ENCODE measurements at regions not wholly inside any gene's neighbourhood (a gene's known extent, or its start where the extent isn't known, plus 50 kb on each side); places are given as distances from the start of the nearest gene placed in this dataset.

DNA sequence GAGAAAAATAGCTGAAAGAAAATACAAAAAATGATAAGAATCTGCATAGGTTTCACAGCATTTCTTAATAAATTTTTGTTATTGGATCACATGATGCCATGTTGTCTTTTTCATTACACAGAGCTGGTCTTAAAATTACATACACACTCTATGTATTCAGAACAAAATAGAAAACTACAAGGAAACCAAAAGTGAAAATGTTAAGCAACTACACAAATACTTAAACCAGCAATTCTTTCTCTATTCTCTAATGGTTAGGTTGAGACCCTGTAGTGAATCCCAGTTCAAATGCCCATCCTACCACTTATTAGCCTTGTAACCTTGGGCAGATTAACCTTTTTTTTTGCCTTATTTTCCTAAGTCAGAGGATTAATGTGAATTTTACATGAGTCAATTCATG lies 2311.2 kb downstream of the PCDH7 start:
- no peak overlapping the region for H3K4me3 ChIP-seq (ENCODE audit: low read depth, low read length)
- no peak for DNase-seq (ENCODE audit: low read depth)
- TF ChIP-seq, protein P1, sequence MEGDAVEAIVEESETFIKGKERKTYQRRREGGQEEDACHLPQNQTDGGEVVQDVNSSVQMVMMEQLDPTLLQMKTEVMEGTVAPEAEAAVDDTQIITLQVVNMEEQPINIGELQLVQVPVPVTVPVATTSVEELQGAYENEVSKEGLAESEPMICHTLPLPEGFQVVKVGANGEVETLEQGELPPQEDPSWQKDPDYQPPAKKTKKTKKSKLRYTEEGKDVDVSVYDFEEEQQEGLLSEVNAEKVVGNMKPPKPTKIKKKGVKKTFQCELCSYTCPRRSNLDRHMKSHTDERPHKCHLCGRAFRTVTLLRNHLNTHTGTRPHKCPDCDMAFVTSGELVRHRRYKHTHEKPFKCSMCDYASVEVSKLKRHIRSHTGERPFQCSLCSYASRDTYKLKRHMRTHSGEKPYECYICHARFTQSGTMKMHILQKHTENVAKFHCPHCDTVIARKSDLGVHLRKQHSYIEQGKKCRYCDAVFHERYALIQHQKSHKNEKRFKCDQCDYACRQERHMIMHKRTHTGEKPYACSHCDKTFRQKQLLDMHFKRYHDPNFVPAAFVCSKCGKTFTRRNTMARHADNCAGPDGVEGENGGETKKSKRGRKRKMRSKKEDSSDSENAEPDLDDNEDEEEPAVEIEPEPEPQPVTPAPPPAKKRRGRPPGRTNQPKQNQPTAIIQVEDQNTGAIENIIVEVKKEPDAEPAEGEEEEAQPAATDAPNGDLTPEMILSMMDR (IDR thresholded peaks at IDR 0.05; ENCODE audit: control insufficient read depth, extremely low read depth, insufficient read depth): no peak

GRCh38 chr4:33037464-33037863 lies 2317.3 kb downstream of the PCDH7 start:
- DNase-seq (ENCODE audit: low read depth): no peak
- H3K4me3 ChIP-seq (ENCODE audit: low read depth, low read length): no peak overlapping the region
- TF ChIP-seq, protein P1 (IDR thresholded peaks at IDR 0.05; ENCODE audit: control insufficient read depth, extremely low read depth, insufficient read depth): no peak

GRCh38 chr4:33045334-33045733 lies 2325.2 kb downstream of the PCDH7 start:
- H3K4me3 ChIP-seq (ENCODE audit: low read depth, low read length): no peak overlapping the region
- TF ChIP-seq, protein P1 (IDR thresholded peaks at IDR 0.05; ENCODE audit: control insufficient read depth, extremely low read depth, insufficient read depth): no peak

DNA sequence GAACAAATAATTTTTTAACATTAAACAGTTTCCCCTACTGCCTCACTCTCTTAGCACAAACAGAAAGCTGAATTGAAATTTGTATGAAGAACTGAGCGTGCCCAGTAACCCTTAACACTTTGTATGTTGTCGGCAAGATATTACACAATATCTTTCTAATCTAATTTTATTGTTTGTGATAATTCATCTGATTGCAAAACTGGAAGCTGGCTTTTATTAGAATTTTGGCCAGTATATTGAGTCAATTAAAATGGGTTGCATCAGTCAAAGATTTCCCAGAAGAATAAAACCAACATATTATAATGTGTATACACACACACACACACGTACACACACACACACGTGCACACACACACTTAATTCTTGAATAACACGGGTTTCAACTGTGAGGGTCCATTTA lies 2332.1 kb downstream of the PCDH7 start:
- TF ChIP-seq, protein P1 (IDR thresholded peaks at IDR 0.05; ENCODE audit: control insufficient read depth, extremely low read depth, insufficient read depth): no peak
- H3K4me3 ChIP-seq (ENCODE audit: low read depth, low read length): no peak overlapping the region
- DNase-seq (ENCODE audit: low read depth): no peak

More at GRCh38 chr4:33045334-33045733, 2325.2 kb downstream of the PCDH7 start:
- no peak for DNase-seq (ENCODE audit: low read depth)

DNA sequence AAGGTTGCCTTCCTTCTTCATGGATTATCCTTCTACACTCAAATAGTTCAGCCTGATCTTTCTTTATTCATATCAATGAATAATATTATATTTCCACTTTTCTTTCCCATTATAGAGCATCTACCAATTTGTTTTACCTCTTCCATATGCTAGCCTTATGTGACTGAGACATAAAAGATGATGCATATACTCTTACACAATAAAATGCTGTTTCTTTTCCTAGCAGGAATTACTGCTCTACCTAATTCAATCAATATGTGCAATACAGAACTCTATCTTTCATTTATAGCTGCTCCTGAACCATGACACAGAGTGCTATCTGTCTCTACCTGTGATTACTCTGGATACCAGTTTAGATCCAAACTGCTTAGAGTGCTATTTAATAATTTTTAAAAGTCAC lies 2334.0 kb downstream of the PCDH7 start:
- no peak for DNase-seq (ENCODE audit: low read depth)
- TF ChIP-seq, protein P1 (IDR thresholded peaks at IDR 0.05; ENCODE audit: control insufficient read depth, extremely low read depth, insufficient read depth): no peak
- H3K4me3 ChIP-seq (ENCODE audit: low read depth, low read length): no peak overlapping the region

GRCh38 chr4:33054656-33055196 lies 2334.6 kb downstream of the PCDH7 start:
- no peak for DNase-seq (ENCODE audit: low read depth)
- TF ChIP-seq, protein P1 (IDR thresholded peaks at IDR 0.05; ENCODE audit: control insufficient read depth, extremely low read depth, insufficient read depth): no peak
- no peak overlapping the region for H3K4me3 ChIP-seq (ENCODE audit: low read depth, low read length)

- no peak overlapping the region for H3K4me3 ChIP-seq (ENCODE audit: low read depth, low read length)
- TF ChIP-seq, protein P1 (IDR thresholded peaks at IDR 0.05; ENCODE audit: control insufficient read depth, extremely low read depth, insufficient read depth): no peak
- DNase-seq (ENCODE audit: low read depth): no peak
These were observed 2337.6 kb downstream of the PCDH7 start for GRCh38 chr4:33057736-33058135.

Data from LNCaP clone FGC (cell line).